ENCODE measurements at regions not wholly inside any gene's neighbourhood (a gene's known extent, or its start where the extent isn't known, plus 50 kb on each side); places are given as distances from the start of the nearest gene placed in this dataset.
"Not testable (repeated sequence)": the region's sequence is repeated elsewhere in the genome, so short reads cannot be mapped to it uniquely, and the experiment has no call there.

DNA sequence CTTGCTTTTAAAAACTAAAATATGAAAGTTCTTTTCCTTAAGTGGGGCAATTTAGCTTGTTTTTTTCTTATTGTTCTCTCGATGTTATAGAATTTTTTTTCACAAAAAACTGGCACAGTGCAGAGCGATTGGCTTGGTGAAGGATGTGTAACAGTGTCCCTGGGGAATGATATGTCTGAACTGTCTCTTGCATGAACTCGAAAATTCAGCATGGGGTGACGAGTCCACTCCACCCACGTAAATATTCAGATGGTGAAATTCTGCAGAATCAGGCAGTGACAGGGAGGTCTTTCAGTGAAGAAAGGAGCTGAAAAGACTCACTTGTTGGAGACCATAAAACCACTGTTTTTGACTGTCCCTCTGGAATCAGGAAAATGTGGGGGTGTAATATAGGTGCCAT lies 505.3 kb downstream of the MMUT start:
- CTCF ChIA-PET = no interaction called here
- DNase-seq (ENCODE audit: low read depth, low spot score) (no peak), ATAC-seq (no peak)
- H2AFZ ChIP-seq (ENCODE audit: low read depth, low read length, poor library complexity, severe bottlenecking) = no peak overlapping the region
- BruUV-seq (replicated peaks) = no TSS peak
- no peaks in the 10 kb centered on the region for H3K9me2 ChIP-seq (ENCODE audit: insufficient read depth)
- POLR2A ChIA-PET = no interaction called here
- H3K36me3 ChIP-seq (ENCODE audit: control insufficient read depth in 1 of 2, insufficient read depth in 2 of 2, low read length in 2 of 2) = no peaks in the 10 kb centered on the region
- no peaks in the 10 kb centered on the region for H4K20me1 ChIP-seq (ENCODE audit: insufficient read depth)
- no peaks in the 10 kb centered on the region for H3K9me3 ChIP-seq (ENCODE audit: control insufficient read depth in 1 of 2, insufficient read depth in 1 of 2, low read depth in 1 of 2, low read length in 2 of 2)
- H3K9ac ChIP-seq (ENCODE audit: low read length) = no peak overlapping the region
- TF ChIP-seq CBX3 (IDR thresholded peaks at IDR 0.05; ENCODE audit: low read depth) = no peak
- no peak for TF ChIP-seq JUND (IDR thresholded peaks at IDR 0.05)
- TF ChIP-seq ELF1 (IDR thresholded peaks at IDR 0.05; ENCODE audit: borderline replicate concordance, low read depth) = no peak
- no peak for TF ChIP-seq ZNF274 (IDR thresholded peaks at IDR 0.05; ENCODE audit: low read depth, low read length)
- no peak for TF ChIP-seq EZH2phosphoT487 (IDR thresholded peaks at IDR 0.05; ENCODE audit: borderline replicate concordance)
- TF ChIP-seq EGR1 (IDR thresholded peaks at IDR 0.05; ENCODE audit: low read depth) = no peak
- no peak for TF ChIP-seq SP1 (IDR thresholded peaks at IDR 0.05; ENCODE audit: low read depth)
- TF ChIP-seq POLR2AphosphoS5 (IDR thresholded peaks at IDR 0.05; ENCODE audit: low read depth, low read length) = no peak
- H3K79me2 ChIP-seq (ENCODE audit: insufficient read depth, low read length) = no peaks in the 10 kb centered on the region
- no peaks in the 10 kb centered on the region for H3K4me1 ChIP-seq (ENCODE audit: control insufficient read depth in 1 of 2, insufficient read depth in 2 of 2, low read length in 2 of 2)
- H3K27me3 ChIP-seq (ENCODE audit: insufficient read depth, low read length) = no peaks in the 10 kb centered on the region
- no peak overlapping the region for H3K4me2 ChIP-seq (ENCODE audit: low read length)
- no peak overlapping the region for H3K4me3 ChIP-seq (replicated peaks in 1 of 2; ENCODE audit: low read depth in 1 of 2, low read length in 2 of 2)
- RAD21 ChIA-PET (ENCODE audit: low non-redundant PET in 1 of 2, low total read pairs in 2 of 2, uncharacterized antibody in 2 of 2, unreplicated experiment in 2 of 2) = no interaction called here
- intact Hi-C loops (cut with micrococcal nuclease) = no loop called here
- no peak overlapping the region for H3K27ac ChIP-seq (ENCODE audit: low read depth, low read length)

DNA sequence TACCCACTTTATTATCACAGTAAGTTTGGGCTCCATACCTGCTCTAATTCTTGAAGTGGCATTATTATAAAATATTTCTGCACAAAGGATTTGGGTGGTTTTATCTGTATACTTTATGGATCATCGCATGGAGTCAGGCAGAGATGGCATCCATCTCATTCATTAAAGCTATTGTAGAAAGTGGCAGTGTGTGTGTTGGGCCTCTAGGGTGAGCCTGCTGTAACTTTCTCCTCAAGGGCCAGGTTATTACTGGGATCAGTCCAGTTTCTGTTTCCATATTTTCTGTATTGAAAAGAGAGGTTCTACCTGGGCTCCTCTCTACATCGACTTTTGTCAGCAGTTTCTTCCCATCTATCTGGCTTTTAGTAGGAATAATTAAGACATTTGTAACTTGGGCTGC lies 511.1 kb downstream of the MMUT start:
- CTCF ChIA-PET = no interaction called here
- intact Hi-C loops (cut with micrococcal nuclease) = no loop called here
- H3K9ac ChIP-seq (ENCODE audit: low read length) = no peak overlapping the region
- no peak overlapping the region for H3K4me2 ChIP-seq (ENCODE audit: low read length)
- no peaks in the 10 kb centered on the region for H3K9me2 ChIP-seq (ENCODE audit: insufficient read depth)
- RAD21 ChIA-PET (ENCODE audit: low non-redundant PET in 1 of 2, low total read pairs in 2 of 2, uncharacterized antibody in 2 of 2, unreplicated experiment in 2 of 2) = no interaction called here
- no peaks in the 10 kb centered on the region for H3K27me3 ChIP-seq (ENCODE audit: insufficient read depth, low read length)
- H3K36me3 ChIP-seq (ENCODE audit: control insufficient read depth in 1 of 2, insufficient read depth in 2 of 2, low read length in 2 of 2) = no peaks in the 10 kb centered on the region
- H3K27ac ChIP-seq (ENCODE audit: low read depth, low read length) = no peak overlapping the region
- POLR2A ChIA-PET = no interaction called here
- TF ChIP-seq, protein P1, sequence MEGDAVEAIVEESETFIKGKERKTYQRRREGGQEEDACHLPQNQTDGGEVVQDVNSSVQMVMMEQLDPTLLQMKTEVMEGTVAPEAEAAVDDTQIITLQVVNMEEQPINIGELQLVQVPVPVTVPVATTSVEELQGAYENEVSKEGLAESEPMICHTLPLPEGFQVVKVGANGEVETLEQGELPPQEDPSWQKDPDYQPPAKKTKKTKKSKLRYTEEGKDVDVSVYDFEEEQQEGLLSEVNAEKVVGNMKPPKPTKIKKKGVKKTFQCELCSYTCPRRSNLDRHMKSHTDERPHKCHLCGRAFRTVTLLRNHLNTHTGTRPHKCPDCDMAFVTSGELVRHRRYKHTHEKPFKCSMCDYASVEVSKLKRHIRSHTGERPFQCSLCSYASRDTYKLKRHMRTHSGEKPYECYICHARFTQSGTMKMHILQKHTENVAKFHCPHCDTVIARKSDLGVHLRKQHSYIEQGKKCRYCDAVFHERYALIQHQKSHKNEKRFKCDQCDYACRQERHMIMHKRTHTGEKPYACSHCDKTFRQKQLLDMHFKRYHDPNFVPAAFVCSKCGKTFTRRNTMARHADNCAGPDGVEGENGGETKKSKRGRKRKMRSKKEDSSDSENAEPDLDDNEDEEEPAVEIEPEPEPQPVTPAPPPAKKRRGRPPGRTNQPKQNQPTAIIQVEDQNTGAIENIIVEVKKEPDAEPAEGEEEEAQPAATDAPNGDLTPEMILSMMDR (IDR thresholded peaks at IDR 0.05 in 2 of 3, conservative IDR thresholded peaks at IDR 0.05 in 1 of 3; ENCODE audit: borderline replicate concordance in 1 of 3, insufficient read depth in 1 of 3, low read depth in 2 of 3, low read length in 2 of 3) = 0 out of 6 replicates have a peak, but pooled peaks of 1 of the 3 experiments have one; percentile 8
- no peak for TF ChIP-seq RAD21 (IDR thresholded peaks at IDR 0.05; ENCODE audit: low read depth)
- no peaks in the 10 kb centered on the region for H3K79me2 ChIP-seq (ENCODE audit: insufficient read depth, low read length)
- no peaks in the 10 kb centered on the region for H4K20me1 ChIP-seq (ENCODE audit: insufficient read depth)
- DNase-seq (ENCODE audit: low read depth, low spot score) = no peak
- no TSS peak for BruUV-seq (replicated peaks)
- no peaks in the 10 kb centered on the region for H3K9me3 ChIP-seq (ENCODE audit: control insufficient read depth in 1 of 2, insufficient read depth in 1 of 2, low read depth in 1 of 2, low read length in 2 of 2)
- ATAC-seq = no peak
- no peak overlapping the region for H2AFZ ChIP-seq (ENCODE audit: low read depth, low read length, poor library complexity, severe bottlenecking)
- no peak overlapping the region for H3K4me3 ChIP-seq (replicated peaks in 1 of 2; ENCODE audit: low read depth in 1 of 2, low read length in 2 of 2)
- H3K4me1 ChIP-seq (ENCODE audit: control insufficient read depth in 1 of 2, insufficient read depth in 2 of 2, low read length in 2 of 2) = no peaks in the 10 kb centered on the region

DNA sequence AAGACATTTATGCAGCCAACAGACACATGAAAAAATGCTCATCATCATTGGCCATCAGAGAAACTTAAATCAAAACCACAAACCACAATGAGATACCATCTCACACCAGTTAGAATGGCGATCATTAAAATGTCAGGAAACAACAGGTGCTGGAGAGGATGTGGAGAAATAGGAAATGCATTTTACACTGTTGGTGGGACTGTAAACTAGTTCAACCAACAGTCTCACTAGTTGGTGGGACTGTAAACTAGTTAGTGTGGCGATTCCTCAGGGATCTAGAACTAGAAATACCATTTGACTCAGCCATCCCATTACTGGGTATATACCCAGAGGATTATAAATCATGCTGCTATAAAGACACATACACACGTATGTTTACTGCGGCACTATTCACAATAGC lies 518.8 kb downstream of the MMUT start:
- CTCF ChIA-PET; H3K4me2 ChIP-seq (ENCODE audit: low read length); H3K36me3 ChIP-seq (ENCODE audit: control insufficient read depth in 1 of 2, insufficient read depth in 2 of 2, low read length in 2 of 2); H3K27ac ChIP-seq (ENCODE audit: low read depth, low read length); H3K27me3 ChIP-seq (ENCODE audit: insufficient read depth, low read length); H3K9ac ChIP-seq (ENCODE audit: low read length); H3K4me3 ChIP-seq (replicated peaks in 1 of 2; ENCODE audit: low read depth in 1 of 2, low read length in 2 of 2); POLR2A ChIA-PET; intact Hi-C loops (cut with micrococcal nuclease); DNase-seq (ENCODE audit: low read depth, low spot score); H4K20me1 ChIP-seq (ENCODE audit: insufficient read depth); H3K4me1 ChIP-seq (ENCODE audit: control insufficient read depth in 1 of 2, insufficient read depth in 2 of 2, low read length in 2 of 2); H3K9me3 ChIP-seq (ENCODE audit: control insufficient read depth in 1 of 2, insufficient read depth in 1 of 2, low read depth in 1 of 2, low read length in 2 of 2); ATAC-seq; H3K79me2 ChIP-seq (ENCODE audit: insufficient read depth, low read length); RAD21 ChIA-PET (ENCODE audit: low non-redundant PET in 1 of 2, low total read pairs in 2 of 2, uncharacterized antibody in 2 of 2, unreplicated experiment in 2 of 2); H3K9me2 ChIP-seq (ENCODE audit: insufficient read depth); BruUV-seq (replicated peaks); H2AFZ ChIP-seq (ENCODE audit: low read depth, low read length, poor library complexity, severe bottlenecking): not testable (repeated sequence)
